GM19351 (cell line): ENCODE measurements at regions not wholly inside any gene's neighbourhood (a gene's known extent, or its start where the extent isn't known, plus 50 kb on each side); places are given as distances from the start of the nearest gene placed in this dataset.

Experiments
- ATAC-seq: cut with Tn5 transposase; IDR thresholded peaks from one replicate; pipeline ENCODE4 v1.9.1; 2021; ENCODE audit warnings: mild to moderate bottlenecking, moderate library complexity; ENCODE audit not compliant: unreplicated experiment

DNA sequence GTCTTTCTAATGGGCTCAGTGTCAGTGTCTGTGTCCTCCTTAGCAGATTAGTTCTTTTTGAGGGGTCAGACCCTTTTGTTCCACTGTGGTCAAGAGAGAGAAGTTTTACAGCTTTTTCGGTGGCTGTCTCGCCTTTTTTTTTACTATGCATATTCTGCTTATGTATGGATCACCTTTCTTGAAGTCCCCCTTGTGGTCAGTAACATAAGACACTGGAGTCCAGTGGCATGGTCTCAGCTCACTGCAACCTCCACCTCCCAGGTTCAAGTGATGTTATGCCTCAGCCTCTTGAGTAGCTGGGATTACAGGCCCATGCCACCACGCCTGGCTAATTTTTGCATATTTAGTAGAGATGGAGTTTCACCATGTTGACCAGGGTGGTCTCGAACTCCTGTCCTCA is 54.0 kb upstream of the PGRMC2 start:
- ATAC-seq, result no peak

GRCh38 chr4:128338634-128339355 is 51.2 kb upstream of the PGRMC2 start:
- no peak for ATAC-seq

GRCh38 chr4:128337863-128338262 is 50.2 kb upstream of the PGRMC2 start:
- ATAC-seq, result no peak
